DND-41 (cell line): ENCODE measurements at regions not wholly inside any gene's neighbourhood (a gene's known extent, or its start where the extent isn't known, plus 50 kb on each side); places are given as distances from the start of the nearest gene placed in this dataset.

Experiments
- ATAC-seq: fragments of 200-7000 bp; cut with Tn5 transposase; 3 replicates; pipeline ENCODE4 v1.9.1; 2021; ENCODE audit warnings: low read depth; ENCODE audit not compliant: insufficient read depth
- DNase-seq: peaks from one replicate; pipeline ENCODE4 v3.0.0-alpha.2; 2020
- H2AFZ ChIP-seq: 2 replicates; pipeline ENCODE4 v1.6.0; 2012; ENCODE audit warnings: low read depth, low read length
- H3K27ac ChIP-seq: 2 replicates; pipeline ENCODE4 v1.5.1; 2012; ENCODE audit warnings: low read length, inconsistent platforms
- H3K27me3 ChIP-seq: fragments of 200-600 bp; sonication (generic); 2 replicates; pipeline ENCODE4 v1.6.0; 2012; ENCODE audit warnings: low read length, mild to moderate bottlenecking, inconsistent platforms; ENCODE audit not compliant: insufficient read depth, poor library complexity
- H3K36me3 ChIP-seq: 2 replicates; pipeline ENCODE4 v1.5.1; 2012; ENCODE audit warnings: low read length, inconsistent platforms; ENCODE audit not compliant: insufficient read depth
- H3K4me1 ChIP-seq: 2 replicates; pipeline ENCODE4 v1.5.1; 2012; ENCODE audit warnings: mild to moderate bottlenecking, low read length; ENCODE audit not compliant: insufficient read depth
- H3K4me2 ChIP-seq: 2 replicates; pipeline ENCODE4 v1.6.0; 2012; ENCODE audit warnings: mild to moderate bottlenecking, moderate library complexity, low read length, inconsistent platforms; ENCODE audit not compliant: insufficient read depth
- H3K4me3 ChIP-seq, 2 experiments: fragments of 200-600 bp in 1 of 2; shearing (Covaris generic) in 1 of 2; 2 replicates each; pipeline ENCODE4 v1.5.1; 2012 to 2016; ENCODE audit warnings: inconsistent platforms in 2 of 2, low read length in 2 of 2, mild to moderate bottlenecking in 2 of 2, low read depth in 1 of 2, moderate library complexity in 1 of 2
- H3K79me2 ChIP-seq: 2 replicates; pipeline ENCODE4 v1.6.0; 2012; ENCODE audit warnings: low read length, inconsistent platforms; ENCODE audit not compliant: insufficient read depth
- H3K9ac ChIP-seq: 2 replicates; pipeline ENCODE4 v1.6.0; 2012; ENCODE audit warnings: low read depth, mild to moderate bottlenecking, inconsistent platforms, low read length, moderate library complexity
- H3K9me3 ChIP-seq: 2 replicates; pipeline ENCODE4 v1.5.1; 2012; ENCODE audit warnings: low read length, moderate library complexity, mild to moderate bottlenecking, inconsistent platforms; ENCODE audit not compliant: insufficient read depth, severe bottlenecking
- H4K20me1 ChIP-seq: 2 replicates; pipeline ENCODE4 v1.6.0; 2012; ENCODE audit warnings: low read length; ENCODE audit not compliant: insufficient read depth
- EZH2 ChIP-seq: IDR thresholded peaks from 3 replicates; pipeline ENCODE4 v1.6.1; 2012; ENCODE audit warnings: borderline replicate concordance, low read depth, mild to moderate bottlenecking, moderate library complexity, low read length, inconsistent platforms; ENCODE audit not compliant: severe bottlenecking
- TF ChIP-seq, protein P1 (sequence below): IDR thresholded peaks from 2 replicates; pipeline ENCODE4 v1.5.1; 2012; ENCODE audit warnings: borderline replicate concordance, low read length, moderate library complexity, mild to moderate bottlenecking; ENCODE audit not compliant: poor library complexity, severe bottlenecking; ENCODE audit errors: extremely low read depth

DNA sequence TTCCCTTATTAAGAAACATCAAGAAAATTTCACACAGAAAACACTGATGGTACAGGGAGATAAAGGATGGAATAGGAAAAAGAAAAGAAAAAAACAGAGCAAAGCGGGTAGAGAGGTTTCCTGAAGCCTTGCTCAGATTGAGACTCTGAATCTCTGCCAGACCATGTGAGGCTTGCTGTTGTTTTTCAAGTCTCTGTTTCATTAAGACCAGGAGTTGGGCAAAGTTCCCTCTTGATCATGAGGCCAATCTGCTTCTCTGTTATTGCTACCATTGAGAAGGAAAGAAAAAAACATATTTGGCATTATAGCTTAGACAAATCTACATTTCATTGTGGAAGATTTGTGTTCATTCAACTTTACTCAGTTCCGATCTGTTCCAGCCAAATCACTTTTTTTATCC is 201.6 kb upstream of the SOX9 start:
- ATAC-seq (no peak), DNase-seq (no peak)
- Histone ChIP-seq H3K36me3 (no peaks in the 10 kb centered on the region), H3K4me1 (peaks cover 18% of the 10 kb centered on the region), H3K4me2 (no peak overlapping the region), H3K9ac (no peak overlapping the region), H3K27me3 (no peaks in the 10 kb centered on the region), H3K79me2 (no peaks in the 10 kb centered on the region), H2AFZ (no peak overlapping the region), H4K20me1 (no peaks in the 10 kb centered on the region), H3K27ac (no peak overlapping the region), H3K9me3 (no peaks in the 10 kb centered on the region), H3K4me3 (no peak overlapping the region)
- no peak for TF ChIP-seq EZH2
- TF ChIP-seq, protein P1, sequence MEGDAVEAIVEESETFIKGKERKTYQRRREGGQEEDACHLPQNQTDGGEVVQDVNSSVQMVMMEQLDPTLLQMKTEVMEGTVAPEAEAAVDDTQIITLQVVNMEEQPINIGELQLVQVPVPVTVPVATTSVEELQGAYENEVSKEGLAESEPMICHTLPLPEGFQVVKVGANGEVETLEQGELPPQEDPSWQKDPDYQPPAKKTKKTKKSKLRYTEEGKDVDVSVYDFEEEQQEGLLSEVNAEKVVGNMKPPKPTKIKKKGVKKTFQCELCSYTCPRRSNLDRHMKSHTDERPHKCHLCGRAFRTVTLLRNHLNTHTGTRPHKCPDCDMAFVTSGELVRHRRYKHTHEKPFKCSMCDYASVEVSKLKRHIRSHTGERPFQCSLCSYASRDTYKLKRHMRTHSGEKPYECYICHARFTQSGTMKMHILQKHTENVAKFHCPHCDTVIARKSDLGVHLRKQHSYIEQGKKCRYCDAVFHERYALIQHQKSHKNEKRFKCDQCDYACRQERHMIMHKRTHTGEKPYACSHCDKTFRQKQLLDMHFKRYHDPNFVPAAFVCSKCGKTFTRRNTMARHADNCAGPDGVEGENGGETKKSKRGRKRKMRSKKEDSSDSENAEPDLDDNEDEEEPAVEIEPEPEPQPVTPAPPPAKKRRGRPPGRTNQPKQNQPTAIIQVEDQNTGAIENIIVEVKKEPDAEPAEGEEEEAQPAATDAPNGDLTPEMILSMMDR = no peak

DNA sequence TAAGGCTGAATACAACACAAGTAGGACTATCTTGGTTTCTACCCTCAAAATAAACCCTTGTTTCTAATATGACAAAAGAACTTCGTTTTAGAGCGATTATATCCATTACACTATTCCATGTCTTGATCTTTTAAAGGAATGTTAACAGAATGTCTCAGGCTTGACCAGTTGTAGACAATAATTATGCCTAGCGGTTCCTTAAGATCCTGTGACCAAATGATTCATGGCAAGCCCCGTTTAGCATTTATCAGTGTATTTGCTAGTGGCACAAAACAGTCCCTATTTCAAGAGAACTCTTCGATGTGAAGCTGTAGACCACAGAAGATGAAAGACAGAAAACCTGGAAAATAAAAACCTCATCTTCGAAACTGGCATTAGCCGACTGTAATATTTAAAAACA is 200.9 kb upstream of the SOX9 start:
- no peak for DNase-seq
- TF ChIP-seq, protein P1 = no peak
- no peak for TF ChIP-seq EZH2
- H3K4me2 ChIP-seq = no peak overlapping the region
- H4K20me1 ChIP-seq = no peaks in the 10 kb centered on the region
- peaks cover 18% of the 10 kb centered on the region for H3K4me1 ChIP-seq
- H3K36me3 ChIP-seq = no peaks in the 10 kb centered on the region
- no peaks in the 10 kb centered on the region for H3K79me2 ChIP-seq
- H2AFZ ChIP-seq = no peak overlapping the region
- no peak for ATAC-seq
- H3K27me3 ChIP-seq = no peaks in the 10 kb centered on the region
- no peak overlapping the region for H3K4me3 ChIP-seq
- no peak overlapping the region for H3K9ac ChIP-seq
- H3K9me3 ChIP-seq = no peaks in the 10 kb centered on the region
- no peak overlapping the region for H3K27ac ChIP-seq

DNA sequence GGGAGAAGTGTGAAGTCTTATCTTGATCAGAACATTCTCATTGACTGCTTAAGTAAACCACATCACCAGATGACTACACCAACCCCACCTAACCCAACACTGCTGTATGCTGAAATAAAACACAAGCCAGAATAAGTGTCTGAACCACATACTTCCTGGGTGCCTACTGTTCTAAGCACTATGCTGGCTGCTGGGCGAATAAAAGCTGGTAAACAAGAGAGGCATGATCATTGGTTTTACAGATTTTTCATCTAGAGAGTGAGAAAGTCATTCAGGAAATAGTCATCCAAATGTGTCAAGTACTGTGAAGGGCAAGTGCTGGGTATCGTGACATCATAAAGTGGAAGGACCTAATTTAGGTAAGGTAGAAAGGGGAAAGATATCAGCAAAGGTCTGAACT is 199.0 kb upstream of the SOX9 start:
- TF ChIP-seq EZH2 = no peak
- TF ChIP-seq, protein P1 = no peak
- peak overlapping the region; percentile 31 for H3K27ac ChIP-seq
- peaks cover 18% of the 10 kb centered on the region for H3K4me1 ChIP-seq
- no peak overlapping the region for H2AFZ ChIP-seq
- DNase-seq = peak; percentile 39
- no peaks in the 10 kb centered on the region for H3K27me3 ChIP-seq
- no peaks in the 10 kb centered on the region for H3K9me3 ChIP-seq
- H3K4me2 ChIP-seq = no peak overlapping the region
- H4K20me1 ChIP-seq = no peaks in the 10 kb centered on the region
- peak; percentile 97 for ATAC-seq
- H3K36me3 ChIP-seq = no peaks in the 10 kb centered on the region
- H3K79me2 ChIP-seq = no peaks in the 10 kb centered on the region
- H3K9ac ChIP-seq = no peak overlapping the region
- no peak overlapping the region for H3K4me3 ChIP-seq

DNA sequence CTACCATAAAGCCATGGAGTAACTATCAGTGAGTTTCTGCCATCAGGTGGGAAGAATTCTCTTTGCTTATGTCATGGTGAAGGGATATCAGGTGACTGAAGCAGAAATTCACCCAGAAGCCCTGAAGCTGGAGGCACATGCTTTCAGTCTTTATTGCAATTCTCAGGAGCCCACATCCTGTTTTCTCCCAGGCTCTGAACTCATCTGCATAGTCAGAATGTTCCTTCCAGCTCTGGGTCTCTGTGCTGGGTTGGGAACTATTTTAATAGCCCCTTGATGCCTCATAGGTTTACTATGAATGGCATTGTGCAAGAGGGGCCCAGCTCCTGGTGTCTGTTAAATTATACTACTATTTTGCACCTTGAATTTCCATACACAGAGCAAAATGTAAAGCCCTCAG is 198.4 kb upstream of the SOX9 start:
- Histone ChIP-seq H3K4me1 (peaks cover 18% of the 10 kb centered on the region), H3K9me3 (no peaks in the 10 kb centered on the region), H3K27ac (peak overlapping the region; percentile 31; the same call in 1 of the 2 replicates), H3K79me2 (no peaks in the 10 kb centered on the region), H3K4me3 (no peak overlapping the region), H3K9ac (no peak overlapping the region), H2AFZ (no peak overlapping the region), H3K4me2 (0 out of 2 replicates have a peak overlapping the region, but pooled peaks have one; percentile 7), H3K36me3 (no peaks in the 10 kb centered on the region), H4K20me1 (no peaks in the 10 kb centered on the region), H3K27me3 (no peaks in the 10 kb centered on the region)
- DNase-seq = peak; percentile 24
- ATAC-seq = peak; percentile 72
- no peak for TF ChIP-seq EZH2
- TF ChIP-seq, protein P1 = no peak
